ENCODE measurements at regions not wholly inside any gene's neighbourhood (a gene's known extent, or its start where the extent isn't known, plus 50 kb on each side); places are given as distances from the start of the nearest gene placed in this dataset.
A peak's percentile ranks its signal among the peaks of the same experiment; 100 is the strongest.
"Not testable (repeated sequence)": the region's sequence is repeated elsewhere in the genome, so short reads cannot be mapped to it uniquely, and the experiment has no call there.

GRCh38 chr6:34646714-34647113 is 49.9 kb downstream of the ILRUN start:
- no peak for FAIRE-seq

- FAIRE-seq = no peak
Observed at GRCh38 chr6:34645627-34646026, 50.9 kb downstream of the ILRUN start.

- FAIRE-seq = no peak
Observed at GRCh38 chr6:34644716-34645115, 51.9 kb downstream of the ILRUN start.

- FAIRE-seq = no peak
Observed at GRCh38 chr6:34642427-34642826, 54.1 kb downstream of the ILRUN start.

GRCh38 chr6:34640074-34640849 is 56.3 kb downstream of the ILRUN start:
- FAIRE-seq = not testable (repeated sequence)

GRCh38 chr6:34638834-34639736 is 57.5 kb downstream of the ILRUN start:
- FAIRE-seq = no peak

GRCh38 chr6:34633785-34634184 is 62.8 kb downstream of the ILRUN start:
- FAIRE-seq = no peak

- peak; percentile 76 for FAIRE-seq
Observed at GRCh38 chr6:34633256-34633655, 63.3 kb downstream of the ILRUN start.

- no peak for FAIRE-seq
Observed at GRCh38 chr6:34630040-34630439, 66.5 kb downstream of the ILRUN start.

- no peak for FAIRE-seq
Observed at GRCh38 chr6:34627296-34627695, 69.3 kb downstream of the ILRUN start.

- FAIRE-seq = no peak
Observed at GRCh38 chr6:34618430-34619182, 62.5 kb upstream of the SPDEF start.

GRCh38 chr6:34617231-34617630 is 61.1 kb upstream of the SPDEF start:
- no peak for FAIRE-seq

- FAIRE-seq = no peak
Observed at GRCh38 chr6:34616227-34616585, 60.1 kb upstream of the SPDEF start.

- FAIRE-seq = no peak
Observed at GRCh38 chr6:34615574-34616226, 59.6 kb upstream of the SPDEF start.

- no peak for FAIRE-seq
Observed at GRCh38 chr6:34610819-34611477, 54.8 kb upstream of the SPDEF start.

- FAIRE-seq = peak; percentile 62
Observed at GRCh38 chr6:34608321-34609091, 52.4 kb upstream of the SPDEF start.

- no peak for FAIRE-seq
Observed at GRCh38 chr6:34606477-34607265, 50.5 kb upstream of the SPDEF start.
